HEK293 (cell line): ENCODE measurements at regions not wholly inside any gene's neighbourhood (a gene's known extent, or its start where the extent isn't known, plus 50 kb on each side); places are given as distances from the start of the nearest gene placed in this dataset.

ENCODE experiments used
- CTCF ChIA-PET: fragments of 350-600 bp; formaldehyde crosslinking; extraction: SDS; loops from one replicate; lab custom pipeline; 2021; ENCODE audit warnings: antibody characterized with exemption; lab: Yijun Ruan, JAX
- POLR2A ChIA-PET: fragments of 300-600 bp; formaldehyde crosslinking; extraction: SDS; loops from one replicate; lab custom pipeline; 2020; ENCODE audit warnings: antibody characterized with exemption, inconsistent platforms; lab: Yijun Ruan, JAX
- H3K27ac ChIP-seq: fragments of 200-500 bp; sonication (Bioruptor generic); 2 replicates; pipeline ENCODE4 v1.5.1; 2014; ENCODE audit warnings: low read depth, low read length, control low read depth, inconsistent platforms; ENCODE audit errors: extremely low read depth
- H3K36me3 ChIP-seq, 2 experiments: fragments of 200-500 bp in 1 of 2; sonication (Bioruptor generic) in 1 of 2; 1 replicate in 1 of 2; 2 replicates in 1 of 2; pipeline ENCODE4 v1.5.1; 2014 to 2017; ENCODE audit warnings: inconsistent platforms in 2 of 2, low read length in 2 of 2; ENCODE audit not compliant: control insufficient read depth in 2 of 2, insufficient read depth in 1 of 2
- H3K4me1 ChIP-seq: fragments of 200-500 bp; sonication (Bioruptor generic); 2 replicates; pipeline ENCODE4 v1.5.1; 2014; ENCODE audit warnings: mild to moderate bottlenecking, low read length, inconsistent platforms; ENCODE audit not compliant: control insufficient read depth, insufficient read depth
- H3K4me3 ChIP-seq: 2 replicates; pipeline ENCODE4 v1.5.1; 2011; ENCODE audit warnings: low read depth, mild to moderate bottlenecking, control low read depth, low read length, moderate library complexity
- H3K9me3 ChIP-seq: fragments of 200-500 bp; sonication (Bioruptor generic); 2 replicates; pipeline ENCODE4 v1.5.1; 2014; ENCODE audit warnings: low read depth, low read length, inconsistent platforms; ENCODE audit not compliant: control insufficient read depth, insufficient read depth
- EGR2 ChIP-seq: fragments of 450-650 bp; formaldehyde crosslinking; IDR thresholded peaks from 2 replicates; pipeline ENCODE4 v1.5.1; 2016; ENCODE audit warnings: low read depth, missing biosample characterization, missing genetic modification characterization
- FEZF1 ChIP-seq: fragments of 450-650 bp; formaldehyde crosslinking; IDR thresholded peaks from 2 replicates; pipeline ENCODE4 v1.5.1; 2016; ENCODE audit warnings: missing biosample characterization, missing genetic modification characterization
- GFI1B ChIP-seq: fragments of 450-650 bp; formaldehyde crosslinking; IDR thresholded peaks from 2 replicates; pipeline ENCODE4 v1.5.1; 2016; ENCODE audit warnings: missing biosample characterization, missing genetic modification characterization
- GLI2 ChIP-seq: fragments of 450-650 bp; formaldehyde crosslinking; IDR thresholded peaks from 2 replicates; pipeline ENCODE4; 2017; ENCODE audit warnings: missing biosample characterization, missing genetic modification characterization, low read depth, borderline replicate concordance
- SETDB1 ChIP-seq: IDR thresholded peaks from one replicate; pipeline ENCODE4 v1.6.1; 2017; ENCODE audit warnings: mild to moderate bottlenecking, low read length, moderate library complexity, mixed read lengths; ENCODE audit not compliant: insufficient read length
- TCF7L2 ChIP-seq: IDR thresholded peaks from 2 replicates; pipeline ENCODE4 v1.6.1; 2011; ENCODE audit warnings: low read depth, mild to moderate bottlenecking, inconsistent platforms, low read length, moderate library complexity, borderline replicate concordance
- ZBTB17 ChIP-seq: fragments of 450-650 bp; formaldehyde crosslinking; IDR thresholded peaks from 2 replicates; pipeline ENCODE4 v1.5.1; 2016; ENCODE audit warnings: missing biosample characterization, missing genetic modification characterization
- ZBTB48 ChIP-seq: fragments of 450-650 bp; formaldehyde crosslinking; IDR thresholded peaks from 2 replicates; pipeline ENCODE4 v1.5.1; 2016; ENCODE audit warnings: missing biosample characterization, missing genetic modification characterization
- ZBTB8A ChIP-seq: fragments of 450-650 bp; formaldehyde crosslinking; IDR thresholded peaks from 2 replicates; pipeline ENCODE4 v1.5.1; 2016; ENCODE audit warnings: missing biosample characterization, missing genetic modification characterization
- ZFP37 ChIP-seq: fragments of 450-650 bp; formaldehyde crosslinking; IDR thresholded peaks from 2 replicates; pipeline ENCODE4 v1.5.1; 2016; ENCODE audit warnings: missing biosample characterization, missing genetic modification characterization
- ZNF157 ChIP-seq: fragments of 450-650 bp; formaldehyde crosslinking; IDR thresholded peaks from 2 replicates; pipeline ENCODE4 v1.5.1; 2016; ENCODE audit warnings: missing biosample characterization, missing genetic modification characterization
- ZNF175 ChIP-seq: fragments of 450-650 bp; formaldehyde crosslinking; IDR thresholded peaks from 2 replicates; pipeline ENCODE4 v1.5.1; 2016; ENCODE audit warnings: missing biosample characterization, missing genetic modification characterization
- ZNF335 ChIP-seq: fragments of 450-650 bp; formaldehyde crosslinking; conservative IDR thresholded peaks from 2 replicates; pipeline ENCODE4 v1.5.1; 2016; ENCODE audit warnings: missing biosample characterization, missing genetic modification characterization
- ZNF433 ChIP-seq: fragments of 450-650 bp; formaldehyde crosslinking; IDR thresholded peaks from 2 replicates; pipeline ENCODE4 v1.5.1; 2016; ENCODE audit warnings: missing biosample characterization, missing genetic modification characterization, low read depth
- ZNF473 ChIP-seq: fragments of 450-650 bp; formaldehyde crosslinking; IDR thresholded peaks from 2 replicates; pipeline ENCODE4 v1.5.1; 2017; ENCODE audit warnings: missing biosample characterization, missing genetic modification characterization
- ZNF514 ChIP-seq: fragments of 450-650 bp; formaldehyde crosslinking; IDR thresholded peaks from 2 replicates; pipeline ENCODE4 v1.5.1; 2016; ENCODE audit warnings: missing biosample characterization, missing genetic modification characterization
- ZNF544 ChIP-seq: fragments of 450-650 bp; formaldehyde crosslinking; IDR thresholded peaks from 2 replicates; pipeline ENCODE4 v1.5.0; 2017; ENCODE audit warnings: missing biosample characterization, missing genetic modification characterization
- ZNF555 ChIP-seq: fragments of 450-650 bp; formaldehyde crosslinking; conservative IDR thresholded peaks from 2 replicates; pipeline ENCODE4 v1.5.1; 2017; ENCODE audit warnings: missing biosample characterization, mild to moderate bottlenecking, missing genetic modification characterization, inconsistent platforms
- ZNF561 ChIP-seq: fragments of 450-650 bp; IDR thresholded peaks from 2 replicates; pipeline ENCODE4 v1.5.1; 2018; ENCODE audit warnings: missing biosample characterization, missing genetic modification characterization, borderline replicate concordance
- ZNF580 ChIP-seq: fragments of 450-650 bp; formaldehyde crosslinking; IDR thresholded peaks from 2 replicates; pipeline ENCODE4 v1.5.1; 2016; ENCODE audit warnings: missing biosample characterization, missing genetic modification characterization
- ZNF610 ChIP-seq: fragments of 450-650 bp; formaldehyde crosslinking; IDR thresholded peaks from 2 replicates; pipeline ENCODE4 v1.5.1; 2016; ENCODE audit warnings: missing biosample characterization, missing genetic modification characterization, borderline replicate concordance
- ZNF658 ChIP-seq: fragments of 450-650 bp; formaldehyde crosslinking; IDR thresholded peaks from 2 replicates; pipeline ENCODE4; 2016; ENCODE audit warnings: missing biosample characterization, missing genetic modification characterization
- ZNF660 ChIP-seq: fragments of 450-650 bp; IDR thresholded peaks from 2 replicates; pipeline ENCODE4 v1.5.1; 2018; ENCODE audit warnings: missing biosample characterization, mild to moderate bottlenecking, missing genetic modification characterization
- ZXDB ChIP-seq: fragments of 450-650 bp; formaldehyde crosslinking; IDR thresholded peaks from 2 replicates; pipeline ENCODE4 v1.5.1; 2016; ENCODE audit warnings: missing biosample characterization, missing genetic modification characterization
- TF ChIP-seq, protein P1 (sequence below): fragments of 450-650 bp; formaldehyde crosslinking; IDR thresholded peaks from 2 replicates; pipeline ENCODE4 v1.5.1; 2016; ENCODE audit warnings: missing biosample characterization, missing genetic modification characterization
- TF ChIP-seq, protein P2 (sequence below): fragments of 450-650 bp; formaldehyde crosslinking; IDR thresholded peaks from 2 replicates; pipeline ENCODE4 v1.5.1; 2016; ENCODE audit warnings: missing biosample characterization, missing genetic modification characterization
- TF ChIP-seq, protein P3 (sequence below): fragments of 450-650 bp; IDR thresholded peaks from 2 replicates; pipeline ENCODE4 v1.5.1; 2018; ENCODE audit warnings: missing biosample characterization, mild to moderate bottlenecking, missing genetic modification characterization
- TF ChIP-seq, protein P4 (sequence below): fragments of 450-650 bp; formaldehyde crosslinking; IDR thresholded peaks from 2 replicates; pipeline ENCODE4 v1.5.1; 2016; ENCODE audit warnings: missing biosample characterization, missing genetic modification characterization
- TF ChIP-seq, protein P5 (sequence below): fragments of 450-650 bp; formaldehyde crosslinking; IDR thresholded peaks from 2 replicates; pipeline ENCODE4 v1.5.1; 2016; ENCODE audit warnings: missing biosample characterization, missing genetic modification characterization, borderline replicate concordance

DNA sequence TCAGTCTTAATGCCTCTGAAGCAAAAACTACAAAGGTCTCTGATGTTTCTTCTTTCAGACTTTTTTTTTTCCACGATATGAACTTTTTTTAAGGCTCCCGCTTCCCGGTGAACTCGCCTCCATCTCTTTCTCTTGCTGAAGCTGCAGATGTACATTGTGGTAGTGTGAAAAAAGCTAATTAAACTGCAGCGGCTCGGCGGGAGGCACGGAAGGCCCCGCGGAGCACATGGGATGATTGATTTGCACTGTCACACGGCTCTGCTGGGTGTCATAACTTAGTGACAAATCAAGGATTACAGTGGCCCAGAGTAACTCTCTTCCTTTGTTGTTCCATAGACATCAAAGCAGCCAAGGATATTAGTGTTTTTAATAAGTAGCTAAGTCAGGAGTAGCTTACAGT lies 196.3 kb downstream of the AXIN2 start (continued):
- TF ChIP-seq, protein P1, sequence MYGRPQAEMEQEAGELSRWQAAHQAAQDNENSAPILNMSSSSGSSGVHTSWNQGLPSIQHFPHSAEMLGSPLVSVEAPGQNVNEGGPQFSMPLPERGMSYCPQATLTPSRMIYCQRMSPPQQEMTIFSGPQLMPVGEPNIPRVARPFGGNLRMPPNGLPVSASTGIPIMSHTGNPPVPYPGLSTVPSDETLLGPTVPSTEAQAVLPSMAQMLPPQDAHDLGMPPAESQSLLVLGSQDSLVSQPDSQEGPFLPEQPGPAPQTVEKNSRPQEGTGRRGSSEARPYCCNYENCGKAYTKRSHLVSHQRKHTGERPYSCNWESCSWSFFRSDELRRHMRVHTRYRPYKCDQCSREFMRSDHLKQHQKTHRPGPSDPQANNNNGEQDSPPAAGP (tag by site-specific recombination): no peak
- TF ChIP-seq ZNF610 (no peak), ZNF660 (tag by site-specific recombination) (0 out of 2 replicates have a peak, but pooled peaks have one; percentile 31), ZNF580 (tag by site-specific recombination) (no peak), ZBTB8A (0 out of 2 replicates have a peak, but pooled peaks have one; percentile 18), ZNF473 (tag by site-specific recombination) (no peak), ZNF433 (no peak), ZBTB17 (no peak), EGR2 (no peak), ZXDB (tag by site-specific recombination) (no peak), ZNF561 (0 out of 2 replicates have a peak, but pooled peaks have one; percentile 57), ZNF157 (tag by site-specific recombination) (no peak), ZNF544 (tag by site-specific recombination) (no peak)
- TF ChIP-seq, protein P2, sequence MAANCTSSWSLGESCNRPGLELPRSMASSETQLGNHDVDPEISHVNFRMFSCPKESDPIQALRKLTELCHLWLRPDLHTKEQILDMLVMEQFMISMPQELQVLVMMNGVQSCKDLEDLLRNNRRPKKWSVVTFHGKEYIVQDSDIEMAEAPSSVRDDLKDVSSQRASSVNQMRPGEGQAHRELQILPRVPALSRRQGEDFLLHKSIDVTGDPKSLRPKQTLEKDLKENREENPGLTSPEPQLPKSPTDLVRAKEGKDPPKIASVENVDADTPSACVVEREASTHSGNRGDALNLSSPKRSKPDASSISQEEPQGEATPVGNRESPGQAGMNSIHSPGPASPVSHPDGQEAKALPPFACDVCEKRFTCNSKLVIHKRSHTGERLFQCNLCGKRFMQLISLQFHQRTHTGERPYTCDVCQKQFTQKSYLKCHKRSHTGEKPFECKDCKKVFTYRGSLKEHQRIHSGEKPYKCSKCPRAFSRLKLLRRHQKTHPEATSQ: no peak
- TF ChIP-seq, protein P3, sequence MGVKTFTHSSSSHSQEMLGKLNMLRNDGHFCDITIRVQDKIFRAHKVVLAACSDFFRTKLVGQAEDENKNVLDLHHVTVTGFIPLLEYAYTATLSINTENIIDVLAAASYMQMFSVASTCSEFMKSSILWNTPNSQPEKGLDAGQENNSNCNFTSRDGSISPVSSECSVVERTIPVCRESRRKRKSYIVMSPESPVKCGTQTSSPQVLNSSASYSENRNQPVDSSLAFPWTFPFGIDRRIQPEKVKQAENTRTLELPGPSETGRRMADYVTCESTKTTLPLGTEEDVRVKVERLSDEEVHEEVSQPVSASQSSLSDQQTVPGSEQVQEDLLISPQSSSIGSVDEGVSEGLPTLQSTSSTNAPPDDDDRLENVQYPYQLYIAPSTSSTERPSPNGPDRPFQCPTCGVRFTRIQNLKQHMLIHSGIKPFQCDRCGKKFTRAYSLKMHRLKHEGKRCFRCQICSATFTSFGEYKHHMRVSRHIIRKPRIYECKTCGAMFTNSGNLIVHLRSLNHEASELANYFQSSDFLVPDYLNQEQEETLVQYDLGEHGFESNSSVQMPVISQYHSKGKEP: no peak

DNA sequence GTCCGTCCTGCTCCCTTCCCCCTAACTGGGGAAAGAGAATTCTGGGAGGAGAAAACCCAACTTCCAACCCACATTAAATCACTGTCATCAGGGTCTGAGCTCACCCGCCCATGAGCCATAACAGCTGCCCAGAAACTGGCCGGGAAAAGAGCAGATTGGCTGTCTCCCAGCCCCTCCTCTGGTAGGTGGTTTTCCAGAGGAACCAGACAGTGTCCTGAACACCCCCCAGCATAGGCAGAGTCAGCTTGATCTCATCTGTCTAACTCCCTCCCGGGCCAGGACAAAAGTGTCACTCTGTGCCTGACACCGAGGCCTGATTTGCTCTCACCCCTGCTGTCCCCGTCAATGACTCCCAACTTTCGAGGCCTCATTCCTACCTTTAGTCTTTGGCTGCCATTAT lies 197.0 kb downstream of the AXIN2 start:
- no peak overlapping the region for H3K4me3 ChIP-seq
- ChIA-PET POLR2A (no interaction called here), CTCF (interaction anchor here (1.6 kb wide), 1 partner anchor 70 kb away, joined by 3 read pairs; no protein-coding TSS in a partner anchor)
- H3K9me3 ChIP-seq: no peaks in the 10 kb centered on the region
- no peaks in the 10 kb centered on the region for H3K36me3 ChIP-seq
- TF ChIP-seq ZNF433 (no peak), ZNF555 (tag by site-specific recombination) (no peak), TCF7L2 (no peak), SETDB1 (no peak), FEZF1 (tag by site-specific recombination) (no peak), GLI2 (no peak)
- TF ChIP-seq, all 188 proteins: peak for 0
- Histone ChIP-seq H3K27ac (no peak overlapping the region), H3K4me1 (peaks cover 3% of the 10 kb centered on the region; the same call in 1 of the 2 replicates)

- H3K4me3 ChIP-seq: no peak overlapping the region
- POLR2A ChIA-PET: no interaction called here
- H3K4me1 ChIP-seq: peaks cover 3% of the 10 kb centered on the region; the same call in 1 of the 2 replicates
- H3K9me3 ChIP-seq: no peaks in the 10 kb centered on the region
- no peak overlapping the region for H3K27ac ChIP-seq
- CTCF ChIA-PET: interaction anchor here (1.6 kb wide), 1 partner anchor 68 kb away, joined by 3 read pairs; no protein-coding TSS in a partner anchor
- H3K36me3 ChIP-seq: no peaks in the 10 kb centered on the region
- no peak for TF ChIP-seq ZXDB (tag by site-specific recombination)
- TF ChIP-seq ZNF175 (tag by site-specific recombination): no peak
- TF ChIP-seq ZNF658 (tag by site-specific recombination): no peak
- no peak for TF ChIP-seq ZNF335
- no peak for TF ChIP-seq GFI1B (tag by site-specific recombination)
- TF ChIP-seq, protein P4, sequence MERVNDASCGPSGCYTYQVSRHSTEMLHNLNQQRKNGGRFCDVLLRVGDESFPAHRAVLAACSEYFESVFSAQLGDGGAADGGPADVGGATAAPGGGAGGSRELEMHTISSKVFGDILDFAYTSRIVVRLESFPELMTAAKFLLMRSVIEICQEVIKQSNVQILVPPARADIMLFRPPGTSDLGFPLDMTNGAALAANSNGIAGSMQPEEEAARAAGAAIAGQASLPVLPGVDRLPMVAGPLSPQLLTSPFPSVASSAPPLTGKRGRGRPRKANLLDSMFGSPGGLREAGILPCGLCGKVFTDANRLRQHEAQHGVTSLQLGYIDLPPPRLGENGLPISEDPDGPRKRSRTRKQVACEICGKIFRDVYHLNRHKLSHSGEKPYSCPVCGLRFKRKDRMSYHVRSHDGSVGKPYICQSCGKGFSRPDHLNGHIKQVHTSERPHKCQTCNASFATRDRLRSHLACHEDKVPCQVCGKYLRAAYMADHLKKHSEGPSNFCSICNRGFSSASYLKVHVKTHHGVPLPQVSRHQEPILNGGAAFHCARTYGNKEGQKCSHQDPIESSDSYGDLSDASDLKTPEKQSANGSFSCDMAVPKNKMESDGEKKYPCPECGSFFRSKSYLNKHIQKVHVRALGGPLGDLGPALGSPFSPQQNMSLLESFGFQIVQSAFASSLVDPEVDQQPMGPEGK (tag by site-specific recombination): no peak
- TF ChIP-seq ZBTB48 (tag by site-specific recombination): no peak
- TF ChIP-seq ZNF514 (tag by site-specific recombination): no peak
- TF ChIP-seq, protein P5, sequence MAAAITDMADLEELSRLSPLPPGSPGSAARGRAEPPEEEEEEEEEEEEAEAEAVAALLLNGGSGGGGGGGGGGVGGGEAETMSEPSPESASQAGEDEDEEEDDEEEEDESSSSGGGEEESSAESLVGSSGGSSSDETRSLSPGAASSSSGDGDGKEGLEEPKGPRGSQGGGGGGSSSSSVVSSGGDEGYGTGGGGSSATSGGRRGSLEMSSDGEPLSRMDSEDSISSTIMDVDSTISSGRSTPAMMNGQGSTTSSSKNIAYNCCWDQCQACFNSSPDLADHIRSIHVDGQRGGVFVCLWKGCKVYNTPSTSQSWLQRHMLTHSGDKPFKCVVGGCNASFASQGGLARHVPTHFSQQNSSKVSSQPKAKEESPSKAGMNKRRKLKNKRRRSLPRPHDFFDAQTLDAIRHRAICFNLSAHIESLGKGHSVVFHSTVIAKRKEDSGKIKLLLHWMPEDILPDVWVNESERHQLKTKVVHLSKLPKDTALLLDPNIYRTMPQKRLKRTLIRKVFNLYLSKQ: no peak
- TF ChIP-seq ZFP37: no peak
These were observed 198.6 kb downstream of the AXIN2 start for GRCh38 chr17:65362826-65363225.
